Hippocampal formation (tissue), 2 donors: ENCODE measurements at regions not wholly inside any gene's neighbourhood (a gene's known extent, or its start where the extent isn't known, plus 50 kb on each side); places are given as distances from the start of the nearest gene placed in this dataset.

Experiments
- DNase-seq, 2 donors: peaks; one replicate each; lab custom pipeline; 2025; lab: John Stamatoyannopoulos, UW

DNA sequence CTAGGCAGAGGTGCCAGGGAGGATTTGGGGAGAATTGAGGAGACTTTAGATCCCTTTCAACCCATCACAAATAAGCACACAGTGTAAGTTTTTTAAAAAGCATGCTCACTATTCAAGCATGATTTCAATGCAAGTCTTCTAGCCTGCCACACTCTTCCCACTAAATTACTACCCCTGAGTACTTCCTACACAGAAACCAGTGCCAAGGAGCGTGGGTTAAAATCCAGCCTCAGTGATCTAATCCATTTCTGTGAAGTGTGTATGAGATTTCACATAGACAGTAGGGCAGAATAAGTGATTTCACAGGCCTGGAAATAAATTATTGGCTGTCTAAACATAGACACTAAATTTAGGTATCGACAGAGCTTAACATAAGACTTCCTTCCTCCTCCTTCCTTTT, 142.9 kb upstream of the ATP1B1 start:
- no peak for DNase-seq

- no peak for DNase-seq
Observed at GRCh38 chr1:168964478-168964877, 142.0 kb upstream of the ATP1B1 start.

GRCh38 chr1:168966217-168966616, 140.3 kb upstream of the ATP1B1 start:
- no peak for DNase-seq

- DNase-seq: no peak
Observed at GRCh38 chr1:168966636-168967035, 139.9 kb upstream of the ATP1B1 start.

DNA sequence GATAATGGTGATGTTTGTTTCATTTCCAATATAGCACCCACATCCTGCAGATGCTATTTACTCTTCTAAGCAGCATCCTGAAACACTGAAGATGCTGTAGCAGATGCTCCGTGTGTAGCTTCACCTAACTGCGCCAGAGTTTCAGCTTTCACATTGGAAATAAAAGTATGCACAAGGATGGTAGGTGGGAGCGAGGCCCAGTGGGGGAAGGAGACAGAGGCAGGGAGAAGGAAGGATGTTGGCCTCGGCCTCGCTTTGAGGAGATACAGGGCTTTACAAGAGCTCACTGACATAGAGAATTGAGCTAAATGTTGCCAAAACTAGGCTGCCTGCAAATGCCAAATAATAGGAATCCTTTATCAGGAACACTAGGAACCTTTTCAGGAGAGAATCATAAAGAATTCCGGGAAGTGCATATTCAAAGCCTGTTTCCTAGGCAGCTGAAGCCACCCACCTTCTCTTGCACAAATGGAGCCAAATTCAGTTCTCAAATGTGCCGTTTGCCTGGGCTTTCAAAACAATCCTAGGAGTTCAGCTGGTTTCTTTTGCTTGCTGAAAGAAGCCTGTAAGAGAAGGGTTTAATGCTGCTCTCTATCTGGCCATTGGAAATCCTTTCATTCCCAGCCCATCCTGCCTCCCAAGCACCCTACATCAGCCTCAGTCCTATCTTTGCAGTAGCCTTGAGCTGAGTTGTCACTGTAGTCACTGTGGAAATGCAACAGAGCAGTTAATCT, 135.4 kb upstream of the ATP1B1 start:
- peak in 1 of 2 donors; percentile 51 for DNase-seq

DNA sequence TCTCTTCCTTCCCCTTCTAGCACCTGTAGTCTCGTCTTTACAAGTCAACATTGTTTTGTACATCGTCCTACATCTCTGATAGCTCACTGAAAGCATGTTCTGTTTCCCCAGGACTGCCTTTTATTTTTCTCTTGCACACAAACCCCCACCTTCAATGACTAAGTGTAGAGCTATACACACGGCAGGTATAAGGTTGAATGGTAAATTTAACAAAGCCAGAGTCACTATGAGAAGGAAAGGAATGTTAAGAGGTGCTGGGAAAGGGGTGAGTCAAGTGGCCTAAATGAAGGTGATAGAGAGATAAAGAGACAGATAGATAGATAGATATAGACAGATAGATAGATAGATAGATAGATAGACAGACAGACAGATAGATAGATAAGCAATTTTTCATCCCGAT, 134.3 kb upstream of the ATP1B1 start:
- DNase-seq: no peak

DNA sequence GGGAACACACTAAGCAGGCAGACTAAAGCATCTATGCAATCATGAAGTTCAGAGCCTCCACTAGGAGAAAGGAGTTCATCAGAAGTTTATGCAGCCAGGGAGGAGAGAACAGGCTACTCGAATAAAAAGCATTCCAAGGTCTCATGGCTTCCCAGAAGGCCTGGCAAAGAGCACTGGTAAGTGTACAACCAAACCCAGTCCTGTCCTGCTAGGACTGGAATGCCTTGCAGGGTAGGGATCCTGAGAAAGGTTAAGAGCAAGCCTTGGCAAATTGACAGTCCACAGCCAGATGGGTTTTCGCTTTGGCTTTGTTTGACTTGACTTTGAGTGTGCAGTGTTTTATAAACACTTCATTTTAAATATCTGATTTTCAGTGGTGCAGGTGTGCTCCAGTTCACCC, 133.6 kb upstream of the ATP1B1 start:
- no peak for DNase-seq

- no peak for DNase-seq
Observed at GRCh38 chr1:168974117-168974516, 132.4 kb upstream of the ATP1B1 start.

DNA sequence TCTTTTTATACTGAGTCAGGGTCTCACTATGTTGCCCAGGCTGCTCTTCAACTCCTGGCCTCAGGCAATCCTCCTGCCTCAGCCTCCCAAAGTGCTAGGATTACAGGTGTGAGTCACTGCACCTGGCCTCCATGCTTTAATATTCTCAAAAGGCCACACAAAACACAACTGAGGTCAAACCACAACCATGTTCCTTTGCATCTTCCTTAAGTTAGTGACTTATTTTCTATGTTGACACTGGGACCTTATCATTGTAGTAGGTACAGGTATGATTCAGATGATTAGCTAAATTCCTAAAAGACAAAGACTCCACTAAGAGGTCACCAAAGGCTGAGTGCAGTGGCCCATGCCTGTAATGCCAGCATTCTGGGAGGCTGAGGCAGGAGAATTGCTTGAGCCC, 131.9 kb upstream of the ATP1B1 start:
- no peak for DNase-seq

GRCh38 chr1:168976267-168976666, 130.2 kb upstream of the ATP1B1 start:
- DNase-seq: no peak

GRCh38 chr1:168977618-168978017, 128.9 kb upstream of the ATP1B1 start:
- DNase-seq: peak in 1 of 2 donors; percentile 37

- no peak for DNase-seq
Observed at GRCh38 chr1:168979276-168979675, 127.2 kb upstream of the ATP1B1 start.

DNA sequence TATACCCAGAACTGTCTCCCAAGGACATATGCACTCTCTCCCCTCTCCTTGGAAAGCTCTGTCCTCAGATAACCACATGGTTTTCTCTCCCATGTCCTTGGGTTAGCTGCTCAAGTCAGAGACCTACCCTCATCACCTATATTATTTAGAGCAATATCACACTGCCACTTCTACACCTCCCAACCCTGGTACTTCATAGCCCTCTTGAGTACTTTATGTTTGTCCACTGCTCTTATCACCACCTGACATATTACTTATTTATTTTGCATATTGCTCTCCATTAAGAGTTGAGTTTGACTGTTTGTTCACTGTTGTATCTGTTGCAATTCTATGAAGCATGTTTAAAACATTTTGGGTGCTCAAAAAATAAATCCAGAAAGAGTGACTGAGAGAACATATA, 126.3 kb upstream of the ATP1B1 start:
- DNase-seq: no peak

DNA sequence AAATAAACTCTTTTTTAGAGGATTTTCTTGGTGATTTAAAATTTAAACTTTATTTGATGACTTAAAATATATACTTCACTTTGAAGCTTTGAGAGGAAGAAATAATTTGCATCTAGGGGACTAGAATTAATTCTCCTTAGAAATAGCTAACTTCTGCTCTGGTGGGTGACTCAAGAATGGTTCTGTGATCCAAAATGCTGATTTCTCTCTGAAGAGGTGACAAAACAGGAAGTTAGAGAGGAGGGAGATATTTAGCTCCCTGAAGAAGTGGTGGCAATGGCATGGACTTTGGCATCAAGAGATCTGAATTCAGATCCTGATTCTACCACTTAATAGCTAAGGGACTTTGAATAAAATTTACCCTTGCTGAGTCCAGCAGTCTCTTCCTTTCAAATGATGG, 125.8 kb upstream of the ATP1B1 start:
- no peak for DNase-seq

GRCh38 chr1:168982778-168983177, 123.7 kb upstream of the ATP1B1 start:
- DNase-seq: no peak

- DNase-seq: no peak
Observed at GRCh38 chr1:168987330-168987729, 119.2 kb upstream of the ATP1B1 start.

- no peak for DNase-seq
Observed at GRCh38 chr1:168987923-168988322, 118.6 kb upstream of the ATP1B1 start.

DNA sequence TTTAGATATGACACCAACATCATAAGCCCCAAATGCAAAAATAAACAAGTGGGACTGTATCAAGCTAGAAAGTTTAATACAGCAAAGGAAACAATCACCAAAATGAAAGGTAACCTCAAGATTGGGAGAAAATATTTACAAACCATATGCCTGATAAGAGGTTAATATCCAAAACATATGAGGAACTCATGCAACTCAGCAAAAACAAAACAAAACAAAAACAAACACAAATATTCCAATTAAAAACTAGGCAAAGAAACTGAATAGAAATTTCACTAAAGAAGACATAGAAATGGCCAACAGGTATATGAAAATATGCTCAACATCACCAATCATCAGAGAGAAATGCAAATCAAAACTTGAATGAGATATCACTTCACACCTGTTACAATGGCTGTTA, 116.5 kb upstream of the ATP1B1 start:
- no peak for DNase-seq

GRCh38 chr1:168991667-168992475, 114.6 kb upstream of the ATP1B1 start:
- no peak for DNase-seq

- no peak for DNase-seq
Observed at GRCh38 chr1:169001353-169001752, 105.1 kb upstream of the ATP1B1 start.

DNA sequence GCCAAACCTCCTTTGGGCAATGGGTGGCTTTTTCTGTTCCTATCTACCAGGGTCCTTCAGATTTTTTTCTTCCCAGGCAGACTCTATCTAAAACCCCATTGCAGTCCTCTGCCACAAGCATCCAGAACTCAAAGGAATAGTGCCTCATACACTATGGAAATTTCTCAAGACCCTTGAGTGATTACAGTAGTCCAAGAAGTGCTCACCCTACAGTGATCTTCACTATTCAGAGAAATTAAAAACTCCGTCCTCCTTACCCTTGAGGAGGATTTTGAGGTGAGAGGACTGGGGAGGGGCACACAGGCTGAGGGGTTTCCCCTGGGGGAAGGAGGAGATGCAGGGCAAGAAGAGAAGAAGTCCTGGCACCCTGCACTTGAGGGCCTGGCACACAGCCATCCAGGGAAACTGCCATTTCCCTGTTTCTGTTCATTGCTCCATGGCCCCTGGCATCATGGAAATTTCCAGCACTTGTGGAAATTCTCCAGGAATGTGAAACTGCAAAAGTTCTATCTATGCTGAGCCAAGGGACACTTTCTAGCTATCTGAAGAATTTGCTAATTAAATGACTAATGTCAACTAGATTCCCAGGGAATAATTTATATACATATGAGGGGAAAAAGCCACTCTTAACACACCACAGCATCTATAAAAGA, 102.5 kb upstream of the ATP1B1 start:
- DNase-seq: no peak

DNA sequence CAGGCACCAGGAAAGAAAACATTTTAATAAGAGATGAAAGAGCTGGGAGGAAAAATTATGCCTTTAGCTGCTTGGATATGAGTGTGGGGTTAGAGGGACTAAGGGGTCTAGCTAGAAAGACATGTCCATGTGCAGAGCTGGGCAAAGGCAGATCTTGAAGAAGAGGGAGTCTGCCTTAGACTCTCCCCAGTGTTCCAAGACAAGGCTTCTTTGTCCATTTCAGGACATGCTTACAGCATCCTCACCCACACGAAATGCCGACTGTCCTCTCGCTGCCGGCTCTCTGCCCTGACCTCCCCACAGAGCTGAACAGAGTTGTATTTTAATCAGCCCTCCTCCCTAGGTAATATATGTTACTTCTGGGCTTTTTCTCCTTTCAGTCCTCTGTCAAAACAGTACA, 100.7 kb upstream of the ATP1B1 start:
- peak; percentile 11 to 21 for DNase-seq

- no peak for DNase-seq
Observed at GRCh38 chr1:169009666-169010065, 96.8 kb upstream of the ATP1B1 start.
